Activated CD4-positive, alpha-beta T cell treated with anti-CD3 and anti-CD28 coated beads, Interleukin-2, amount 10 ng/mL, durations not matched to agents 7 days and 5 days (primary cell): ENCODE measurements at regions not wholly inside any gene's neighbourhood (a gene's known extent, or its start where the extent isn't known, plus 50 kb on each side); places are given as distances from the start of the nearest gene placed in this dataset.

Source experiments
- CTCF ChIA-PET: fragments of 350-600 bp; sonication (Branson Sonifier 250); formaldehyde crosslinking; loops from one replicate; lab custom pipeline; 2021; ENCODE audit warnings: antibody characterized with exemption; lab: Charles Lee
- POLR2A ChIA-PET: fragments of 350-600 bp; sonication (Branson Sonifier 250); formaldehyde crosslinking; loops from one replicate; lab custom pipeline; 2021; ENCODE audit warnings: antibody characterized with exemption; lab: Charles Lee
- DNase-seq: peaks from one replicate; pipeline ENCODE4 v3.0.0-alpha.2; 2020
- H3K27ac Mint-ChIP-seq: one replicate; pipeline ENCODE4 v1.8.0; 2021; ENCODE audit warnings: mild to moderate bottlenecking, moderate library complexity, mixed read lengths
- H3K27me3 Mint-ChIP-seq: one replicate; pipeline ENCODE4 v1.8.0; 2021; ENCODE audit warnings: mixed read lengths
- H3K36me3 Mint-ChIP-seq: one replicate; pipeline ENCODE4 v1.8.0; 2021; ENCODE audit warnings: low read depth, mixed read lengths
- H3K4me1 Mint-ChIP-seq: one replicate; pipeline ENCODE4 v1.8.0; 2021; ENCODE audit warnings: mixed read lengths
- H3K4me3 Mint-ChIP-seq: one replicate; pipeline ENCODE4 v1.8.0; 2021; ENCODE audit warnings: mild to moderate bottlenecking, moderate library complexity, mixed read lengths
- H3K9me3 Mint-ChIP-seq: one replicate; pipeline ENCODE4 v1.8.0; 2021; ENCODE audit warnings: mixed read lengths

GRCh38 chr6:159098636-159099106 is 53.9 kb upstream of the TAGAP start:
- H3K4me3 Mint-ChIP-seq, result peak overlapping the region; percentile 28
- DNase-seq, result peak; percentile 67
- H3K4me1 Mint-ChIP-seq, result peaks cover 65% of the 10 kb centered on the region
- no peaks in the 10 kb centered on the region for H3K9me3 Mint-ChIP-seq
- no peaks in the 10 kb centered on the region for H3K27me3 Mint-ChIP-seq
- H3K27ac Mint-ChIP-seq, result peak overlapping the region; percentile 90
- peaks cover 2% of the 10 kb centered on the region for H3K36me3 Mint-ChIP-seq
- CTCF ChIA-PET, result interaction anchor here (1.2 to 1.7 kb wide), 4 partner anchors 11 to 56 kb away, joined by 3 to 11 read pairs (median 4); no protein-coding TSS in a partner anchor
- POLR2A ChIA-PET, result no interaction called here

- Mint-ChIP-seq H3K4me1 (peaks cover 66% of the 10 kb centered on the region), H3K27ac (no peak overlapping the region), H3K27me3 (no peaks in the 10 kb centered on the region), H3K36me3 (peaks cover 4% of the 10 kb centered on the region), H3K9me3 (no peaks in the 10 kb centered on the region), H3K4me3 (no peak overlapping the region)
- CTCF ChIA-PET, result interaction anchor here (1.0 to 1.9 kb wide), 4 partner anchors 12 to 55 kb away, joined by 4 to 7 read pairs (median 4); no protein-coding TSS in a partner anchor
- POLR2A ChIA-PET, result no interaction called here
- no peak for DNase-seq
Measured at GRCh38 chr6:159097256-159097655, 52.5 kb upstream of the TAGAP start.

- POLR2A ChIA-PET, result interaction anchor here (0.6 to 1.3 kb wide), 2 partner anchors 33 to 804 kb away, joined by 3 read pairs; no protein-coding TSS in a partner anchor
- no peak for DNase-seq
- Mint-ChIP-seq H3K27ac (no peak overlapping the region), H3K36me3 (peaks cover 5% of the 10 kb centered on the region), H3K9me3 (no peaks in the 10 kb centered on the region), H3K4me3 (no peak overlapping the region), H3K4me1 (peaks cover 60% of the 10 kb centered on the region), H3K27me3 (no peaks in the 10 kb centered on the region)
- CTCF ChIA-PET, result interaction anchor here (1.3 to 1.9 kb wide), 5 partner anchors 14 to 54 kb away, joined by 4 to 7 read pairs (median 4); partner anchors contain the start of gene TAGAP
Measured at GRCh38 chr6:159095616-159096015, 50.8 kb upstream of the TAGAP start.

GRCh38 chr6:159094444-159095252 is 49.9 kb upstream of the TAGAP start:
- DNase-seq, result peak; percentile 35
- ChIA-PET CTCF (interaction anchor here (0.8 to 3.1 kb wide), 8 partner anchors 10 to 119 kb away, joined by 3 to 24 read pairs (median 4); partner anchors contain the start of gene TAGAP), POLR2A (interaction anchor here (1.3 kb wide), 1 partner anchor 32 kb away, joined by 3 read pairs; no protein-coding TSS in a partner anchor)
- Mint-ChIP-seq H3K36me3 (peaks cover 5% of the 10 kb centered on the region), H3K4me3 (peak overlapping the region; percentile 9), H3K27ac (peak overlapping the region; percentile 89), H3K4me1 (peaks cover 51% of the 10 kb centered on the region), H3K27me3 (no peaks in the 10 kb centered on the region), H3K9me3 (peaks cover under 1% of the 10 kb centered on the region)
